ENCODE measurements at regions not wholly inside any gene's neighbourhood (a gene's known extent, or its start where the extent isn't known, plus 50 kb on each side); places are given as distances from the start of the nearest gene placed in this dataset.
"Not testable (repeated sequence)": the region's sequence is repeated elsewhere in the genome, so short reads cannot be mapped to it uniquely, and the experiment has no call there.

DNA sequence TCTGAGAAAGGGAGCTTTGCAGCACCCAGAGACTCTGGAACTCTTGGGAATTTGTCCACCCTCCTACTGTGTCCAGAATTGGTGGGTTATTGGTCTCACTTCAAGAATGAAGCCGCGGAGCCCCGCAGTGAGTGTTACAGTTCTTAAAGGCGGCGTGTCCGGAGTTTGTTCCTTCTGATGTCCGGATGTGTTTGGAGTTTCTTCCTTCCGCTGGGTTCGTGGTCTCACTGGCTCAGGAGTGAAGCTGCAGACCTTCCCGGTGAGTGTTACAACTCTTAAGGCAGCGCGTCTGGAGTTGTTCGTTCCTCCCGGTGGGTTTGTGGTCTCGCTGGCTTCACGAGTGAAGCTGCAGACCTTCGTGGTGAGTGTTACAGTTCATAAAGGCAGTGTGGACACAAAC lies 824.7 kb downstream of the LRRTM4 start:
- not testable (repeated sequence) for DNase-seq (ENCODE audit: low read depth)

DNA sequence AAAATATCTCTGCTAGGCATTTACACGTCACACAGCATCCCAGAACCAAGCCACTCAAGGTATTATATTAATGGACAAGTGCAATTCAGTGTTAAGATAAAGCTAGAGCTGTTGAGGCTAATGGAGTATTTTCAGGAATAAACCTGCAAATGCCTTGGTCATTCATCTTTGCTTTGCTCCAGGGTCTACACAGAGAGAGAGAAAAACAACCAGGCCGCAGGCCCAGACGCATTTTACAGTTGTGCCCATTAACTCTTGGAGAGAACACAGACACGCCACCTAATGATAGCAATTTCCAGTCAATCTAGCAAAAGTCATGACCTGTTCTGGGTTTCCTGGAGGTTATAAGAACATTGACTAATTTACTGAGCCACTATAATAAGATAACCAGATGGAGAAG lies 829.3 kb downstream of the LRRTM4 start:
- no peak for DNase-seq (ENCODE audit: low read depth)

DNA sequence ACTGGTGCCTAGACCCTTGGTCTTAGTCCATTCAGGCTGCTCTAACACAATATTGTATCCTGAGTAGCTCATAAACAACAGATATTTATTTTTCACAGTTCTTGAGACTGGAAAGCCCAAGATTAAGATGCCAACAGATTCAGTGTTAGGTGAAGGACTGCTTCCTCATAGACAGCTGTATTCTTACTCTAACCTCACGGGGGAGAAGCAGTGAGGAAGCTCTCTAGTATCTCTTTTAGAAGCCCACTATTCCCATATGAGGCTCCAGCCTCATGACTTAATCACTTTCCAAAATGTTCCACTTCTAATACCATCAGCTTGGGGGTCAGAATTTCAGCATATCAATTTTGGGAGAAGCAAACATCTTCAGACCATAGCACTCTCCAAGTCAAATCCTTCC lies 833.4 kb downstream of the LRRTM4 start:
- DNase-seq (ENCODE audit: low read depth): no peak

DNA sequence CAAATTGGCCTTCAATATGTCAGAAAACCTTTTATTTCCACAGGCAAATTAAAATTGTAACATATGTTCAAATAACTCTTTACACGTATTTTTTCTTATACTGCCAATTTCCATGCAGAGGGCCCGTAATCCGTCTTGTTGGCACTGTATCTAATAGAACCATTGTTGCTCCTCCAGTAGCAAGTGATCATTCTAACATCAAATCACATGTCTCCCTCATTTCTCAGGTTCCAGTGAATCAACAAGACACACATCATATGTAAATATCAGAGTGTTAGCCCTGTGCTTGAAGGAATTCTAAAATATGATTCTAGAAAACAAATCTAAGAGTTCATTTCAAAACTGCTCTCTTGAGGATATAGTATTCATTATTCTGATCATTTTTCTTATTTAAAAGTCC lies 834.3 kb downstream of the LRRTM4 start:
- DNase-seq (ENCODE audit: low read depth): no peak

DNA sequence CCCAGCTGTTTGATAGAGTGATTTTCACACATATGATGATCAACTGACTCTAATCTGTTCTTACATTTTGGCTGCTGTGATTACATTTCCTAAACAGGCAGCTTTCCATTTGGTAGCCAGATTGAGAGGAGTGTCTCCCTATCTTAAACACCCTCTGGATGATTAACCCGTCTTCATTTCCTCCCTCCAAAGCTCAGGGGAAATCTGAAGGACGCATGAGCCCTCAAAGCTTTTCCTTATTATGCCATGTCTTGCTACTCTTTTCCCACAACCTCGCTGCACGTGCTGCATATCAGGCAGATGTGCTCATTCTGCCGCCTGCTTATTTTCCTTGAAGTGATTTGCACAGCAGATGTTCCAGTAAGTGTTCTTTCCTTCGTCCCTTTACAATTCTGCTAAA lies 837.4 kb downstream of the LRRTM4 start:
- no peak for DNase-seq (ENCODE audit: low read depth)

DNA sequence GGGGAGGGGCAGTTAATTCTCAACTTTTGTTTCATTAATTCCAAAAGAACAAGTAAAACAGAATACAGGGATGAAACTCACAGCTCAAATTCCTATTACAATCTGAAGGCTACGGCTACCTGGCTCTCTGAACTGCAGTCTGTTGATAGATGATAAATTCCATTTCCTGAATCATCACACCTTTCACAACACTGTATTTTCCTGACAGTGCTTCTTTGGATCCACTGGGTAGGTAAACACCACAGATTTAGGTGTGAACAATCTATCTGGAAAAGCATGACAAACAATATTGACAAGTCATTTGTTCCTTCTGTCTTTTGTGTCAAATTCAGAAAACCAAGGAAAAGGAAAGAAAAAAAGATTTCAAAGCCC lies 843.2 kb downstream of the LRRTM4 start:
- DNase-seq (ENCODE audit: low read depth): no peak

DNA sequence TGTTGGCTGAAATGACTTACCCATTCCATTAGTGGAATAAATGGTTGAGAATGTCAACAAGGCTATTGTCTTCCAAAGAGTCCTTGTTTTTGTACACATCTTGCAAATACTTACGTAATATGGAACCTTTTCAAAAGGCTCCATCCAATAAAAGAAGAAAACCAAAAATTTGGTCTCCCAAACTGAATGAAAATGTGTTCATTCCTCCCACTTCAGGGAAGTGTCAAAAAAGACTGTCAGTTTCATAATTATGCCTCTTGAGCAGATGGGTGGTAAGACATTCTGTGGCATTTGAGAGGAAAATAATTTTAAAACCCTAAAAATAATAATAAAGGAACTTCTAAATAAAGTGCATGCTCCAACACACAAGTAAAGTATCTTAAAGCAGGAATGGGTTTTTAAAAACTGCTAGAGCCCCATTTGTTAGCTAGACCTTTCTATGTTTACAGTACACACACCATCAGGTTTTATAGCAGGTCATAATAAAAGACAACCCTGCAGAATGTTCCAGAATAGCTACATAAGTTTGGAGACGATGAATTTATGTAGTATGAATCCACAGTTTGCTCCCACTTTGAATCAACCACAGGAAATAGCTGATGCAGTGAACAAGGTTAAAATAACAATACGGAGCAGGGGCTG lies 843.7 kb downstream of the LRRTM4 start:
- DNase-seq (ENCODE audit: low read depth): no peak

DNA sequence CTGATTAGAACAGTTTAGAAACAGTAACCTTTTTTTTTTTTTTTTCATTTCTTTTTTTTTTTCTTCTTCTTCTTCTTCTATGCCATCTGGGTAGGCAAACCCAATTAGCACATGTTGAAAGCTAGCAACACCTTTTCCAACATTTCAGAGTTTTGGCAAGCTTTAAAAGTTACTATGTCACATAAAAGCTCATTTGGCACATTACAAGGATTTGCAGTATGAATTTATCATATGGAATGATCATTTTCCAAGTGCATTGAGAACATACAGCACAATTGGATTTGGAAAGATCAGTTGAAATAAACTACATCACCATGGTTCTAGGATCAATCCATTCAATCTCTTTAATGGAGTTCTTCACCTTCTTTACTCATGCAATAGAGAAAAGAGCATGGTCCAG lies 847.0 kb downstream of the LRRTM4 start:
- DNase-seq (ENCODE audit: low read depth): no peak

DNA sequence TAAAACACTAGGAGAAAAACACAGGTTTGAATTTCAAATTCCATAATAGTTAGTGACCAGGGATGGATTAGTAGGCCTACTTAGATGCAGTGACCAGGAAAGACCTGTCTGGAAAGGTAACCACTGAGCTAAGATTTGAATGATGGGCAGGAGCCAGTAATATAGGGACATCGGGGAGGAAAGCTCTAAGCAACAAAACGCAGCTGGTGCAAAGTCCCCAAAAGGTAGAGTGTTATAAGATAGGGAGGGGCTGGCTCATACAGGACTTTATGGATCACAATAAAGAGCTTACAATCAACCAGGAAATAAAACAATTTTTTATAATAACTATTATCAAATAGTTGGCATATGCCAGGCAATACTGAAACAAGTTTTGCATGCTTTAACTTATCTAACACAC lies 849.4 kb downstream of the LRRTM4 start:
- no peak for DNase-seq (ENCODE audit: low read depth)

DNA sequence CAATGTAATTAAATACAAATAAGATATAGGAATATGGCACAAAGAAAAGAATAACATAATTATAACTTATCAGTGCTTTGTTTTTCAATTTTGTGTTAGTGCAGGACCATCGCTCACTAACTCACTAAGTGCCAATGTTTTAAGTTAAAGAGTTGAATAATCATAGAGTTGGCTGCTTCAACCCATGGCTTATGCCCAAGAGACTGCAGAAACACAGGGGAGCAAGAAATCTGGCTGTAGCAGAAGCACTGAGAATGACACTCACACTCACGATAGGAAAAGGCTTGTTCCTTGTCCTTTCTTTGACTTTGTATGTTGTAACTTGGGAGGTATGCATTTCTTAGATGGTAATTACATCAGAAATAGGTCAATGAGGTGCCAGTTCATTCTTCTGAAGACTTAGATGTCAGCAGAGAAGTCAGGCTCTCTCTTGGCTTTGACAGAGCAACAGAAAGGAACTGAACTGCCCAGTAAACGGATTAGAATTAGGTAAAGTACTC lies 852.2 kb downstream of the LRRTM4 start:
- no peak for DNase-seq (ENCODE audit: low read depth)

DNA sequence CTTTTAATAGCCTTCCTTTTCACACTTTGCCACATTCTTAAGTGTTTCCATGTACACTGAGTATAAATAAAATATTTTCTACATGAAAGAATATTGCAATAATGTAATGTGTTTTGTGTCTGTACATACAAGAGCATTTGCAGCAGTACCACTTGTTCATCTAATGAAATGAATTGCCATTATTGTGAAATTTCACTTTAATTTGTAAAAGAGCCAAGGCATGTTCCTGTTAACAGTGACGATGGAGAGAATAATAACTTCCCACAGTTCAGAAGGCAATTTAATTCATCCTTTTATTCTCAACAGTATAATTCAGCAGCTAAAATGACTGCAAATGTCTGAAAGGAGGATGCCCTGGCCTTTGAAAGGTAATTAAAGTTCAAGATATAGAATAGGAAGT lies 853.9 kb downstream of the LRRTM4 start:
- no peak for DNase-seq (ENCODE audit: low read depth)

DNA sequence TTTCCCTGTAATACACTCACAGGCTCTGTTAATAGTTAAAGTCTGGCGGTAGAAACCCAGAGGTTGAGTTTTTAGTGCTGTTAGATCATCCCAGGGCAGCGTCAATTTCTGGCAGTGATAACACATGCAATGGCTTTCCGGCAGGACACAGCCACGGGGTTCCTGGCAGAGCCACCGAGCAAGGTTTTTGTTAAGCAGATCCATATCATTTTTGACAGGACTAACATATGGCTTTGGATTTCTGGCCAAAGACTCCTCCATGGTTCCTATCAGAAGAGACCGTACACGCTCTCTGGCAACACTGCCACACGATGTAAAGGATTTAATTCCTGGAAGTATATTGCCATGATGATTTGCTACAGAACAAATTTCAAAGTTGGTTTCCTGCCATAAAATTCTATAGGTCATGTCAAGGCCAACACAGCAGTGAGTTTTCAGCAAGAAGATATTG lies 854.3 kb downstream of the LRRTM4 start:
- DNase-seq (ENCODE audit: low read depth): no peak

DNA sequence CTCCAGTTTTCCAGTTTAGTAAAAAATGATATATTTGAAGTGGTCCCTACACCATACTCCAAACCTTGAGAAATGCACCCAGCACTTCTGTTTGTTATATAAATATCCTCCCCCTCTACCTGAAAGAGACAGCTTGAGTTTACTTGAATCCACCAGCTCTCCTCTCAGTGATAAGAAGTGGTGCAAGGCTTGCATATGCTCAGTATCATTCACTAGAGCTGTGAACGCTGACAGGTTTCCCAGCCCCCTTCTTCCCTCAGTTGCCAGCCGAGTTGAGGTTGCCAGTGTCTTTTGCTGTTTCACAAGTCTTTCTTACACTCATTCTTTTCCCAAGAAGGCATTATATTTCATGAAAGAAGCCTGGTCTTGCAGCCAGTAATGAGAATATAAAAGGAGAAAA lies 880.0 kb downstream of the LRRTM4 start:
- no peak for DNase-seq (ENCODE audit: low read depth)

DNA sequence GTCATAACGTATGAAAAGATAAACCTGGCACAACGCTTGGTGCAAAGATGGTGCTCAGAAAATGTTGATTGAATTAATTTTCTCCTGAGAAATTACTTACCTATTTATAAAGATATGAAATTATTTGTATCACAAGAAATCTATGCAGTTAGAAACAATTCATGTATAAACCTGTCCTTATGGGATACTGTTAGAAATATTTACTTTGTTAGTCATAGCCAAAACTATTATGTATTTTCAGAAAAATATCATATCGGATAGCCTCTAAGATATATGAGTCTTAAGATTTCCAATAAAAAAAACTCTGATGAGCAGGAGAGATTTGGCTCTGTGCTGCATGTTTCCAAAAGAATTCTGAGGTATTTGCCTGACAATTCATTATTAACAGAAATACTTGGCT lies 880.7 kb downstream of the LRRTM4 start:
- DNase-seq (ENCODE audit: low read depth): no peak

DNA sequence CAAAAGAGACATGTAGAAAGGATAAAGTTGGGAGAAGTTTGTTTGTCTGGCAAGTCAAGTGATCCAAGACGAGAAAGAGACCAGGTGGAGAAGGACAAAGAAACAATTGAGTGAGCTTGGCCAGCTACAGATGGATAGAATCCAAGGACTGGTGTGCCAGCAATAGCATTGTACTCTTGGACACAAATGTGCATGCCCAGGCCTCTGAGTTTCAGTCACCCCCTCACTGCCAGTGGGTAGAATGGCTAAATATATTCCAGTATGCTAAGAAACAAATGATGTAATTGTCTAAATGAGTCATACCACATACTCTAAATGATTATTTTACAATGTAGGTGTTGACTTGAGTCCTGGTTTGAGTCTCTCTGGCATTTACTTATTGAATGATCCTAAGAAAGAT lies 881.3 kb downstream of the LRRTM4 start:
- no peak for DNase-seq (ENCODE audit: low read depth)

DNA sequence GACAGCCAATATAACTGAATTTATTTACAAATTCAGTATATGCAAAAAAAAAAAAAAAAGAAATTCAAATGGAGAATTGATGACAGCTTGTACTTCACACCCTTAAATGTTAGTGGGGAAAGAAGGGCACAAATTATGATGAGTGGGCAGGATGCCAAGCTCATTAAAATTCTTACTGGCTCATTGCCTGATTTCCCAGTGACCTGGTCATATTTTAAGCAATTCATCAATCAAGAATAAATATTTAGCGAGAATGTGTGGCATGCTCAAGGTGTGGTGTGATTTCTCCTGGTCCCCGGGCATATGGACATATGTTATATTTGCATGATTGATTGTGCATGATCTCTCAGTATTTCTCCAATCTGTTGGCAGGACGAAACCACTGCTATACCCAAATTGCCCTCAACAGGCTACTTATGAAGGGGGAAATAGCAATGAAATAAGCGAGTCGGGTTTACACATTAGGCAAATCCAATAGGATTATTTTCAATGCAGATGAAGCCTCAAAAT lies 883.0 kb downstream of the LRRTM4 start:
- DNase-seq (ENCODE audit: low read depth): no peak

DNA sequence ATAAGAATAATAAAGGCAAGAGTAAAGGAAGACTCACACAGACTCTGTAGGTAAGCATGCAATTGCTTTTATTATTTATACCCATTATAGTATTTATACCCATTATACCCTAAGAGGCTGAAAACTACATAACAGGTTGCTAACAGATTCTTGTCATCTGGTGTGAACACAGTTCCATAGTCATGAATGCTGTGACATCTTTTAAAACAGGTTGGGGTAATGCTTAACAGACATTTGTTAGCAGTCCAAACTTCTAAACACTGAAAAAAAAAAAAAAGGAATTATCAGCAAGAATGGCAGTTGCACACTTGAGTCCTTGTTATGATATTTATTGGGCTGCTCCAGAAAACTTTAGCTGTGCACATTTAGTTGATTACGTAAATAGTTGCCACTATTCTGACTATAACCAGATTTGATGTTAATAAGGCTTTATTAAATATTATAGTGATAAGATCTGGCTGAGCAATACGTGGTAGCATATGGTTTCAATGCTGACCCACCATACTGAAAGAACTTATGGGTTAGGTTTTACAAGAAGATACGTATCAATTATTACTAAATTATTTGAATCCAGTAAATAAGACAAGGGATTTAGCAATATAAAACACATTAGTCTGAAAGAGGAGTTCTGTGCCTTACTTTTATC lies 888.8 kb downstream of the LRRTM4 start:
- DNase-seq (ENCODE audit: low read depth): no peak

DNA sequence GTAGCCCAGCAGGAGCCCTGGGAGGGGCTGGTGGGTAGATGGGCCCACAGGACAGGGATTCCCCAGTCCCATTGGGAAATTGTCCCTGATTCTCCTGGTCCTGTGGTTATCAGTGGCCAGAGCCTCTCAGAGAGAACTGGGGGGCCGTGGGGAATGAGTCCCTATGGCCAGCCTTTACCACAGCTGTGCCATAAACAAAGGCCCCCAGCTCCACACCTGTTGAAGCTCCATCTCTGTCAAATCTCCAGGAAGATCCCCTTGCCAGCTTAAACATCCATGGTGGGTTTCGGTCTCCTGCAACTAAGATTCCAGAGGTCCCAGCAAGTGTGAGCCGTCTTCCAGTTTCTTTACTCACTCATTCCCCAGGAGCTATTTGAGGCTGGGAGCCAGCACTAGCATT lies 897.1 kb downstream of the LRRTM4 start:
- no peak for DNase-seq (ENCODE audit: low read depth)

DNA sequence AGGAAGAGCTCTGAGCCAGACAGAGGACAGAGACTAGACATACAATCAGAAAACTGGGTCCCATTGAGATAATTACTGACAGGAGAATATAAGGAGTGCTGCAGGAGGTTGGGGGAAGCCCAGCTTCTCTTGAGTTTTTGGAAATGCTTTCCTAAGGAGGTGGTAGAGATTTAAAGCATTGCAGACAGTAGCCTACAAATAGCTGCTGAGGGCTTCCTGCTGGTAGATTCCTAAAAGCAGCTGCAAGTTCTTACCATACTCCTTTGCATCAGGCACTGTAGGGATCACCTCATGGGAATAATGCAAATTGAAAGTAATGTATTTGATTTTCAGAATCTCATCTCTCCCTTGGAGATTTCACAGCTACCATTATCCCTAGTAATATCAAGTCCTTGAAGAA lies 902.6 kb upstream of the GCFC2 start:
- no peak for DNase-seq (ENCODE audit: low read depth)

DNA sequence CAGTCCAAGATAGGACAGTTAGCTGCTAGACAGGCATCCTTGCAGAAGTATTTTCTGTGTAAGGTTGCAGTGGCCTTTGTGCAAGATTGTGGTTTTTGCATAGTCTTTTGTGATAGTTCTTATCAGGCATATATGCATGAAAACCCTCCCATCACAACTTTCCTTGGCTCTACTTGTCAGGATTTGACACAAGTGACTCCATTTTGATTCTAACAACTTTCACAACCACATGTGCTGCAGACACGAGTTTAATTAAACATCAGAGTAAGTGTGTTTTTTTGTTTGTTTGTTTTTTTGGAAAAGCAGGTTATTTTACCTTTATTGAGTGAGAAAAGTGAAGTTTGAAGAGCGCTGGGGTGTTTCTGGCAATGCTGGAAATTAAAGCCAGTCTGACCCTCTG lies 902.0 kb upstream of the GCFC2 start:
- no peak for DNase-seq (ENCODE audit: low read depth)

DNA sequence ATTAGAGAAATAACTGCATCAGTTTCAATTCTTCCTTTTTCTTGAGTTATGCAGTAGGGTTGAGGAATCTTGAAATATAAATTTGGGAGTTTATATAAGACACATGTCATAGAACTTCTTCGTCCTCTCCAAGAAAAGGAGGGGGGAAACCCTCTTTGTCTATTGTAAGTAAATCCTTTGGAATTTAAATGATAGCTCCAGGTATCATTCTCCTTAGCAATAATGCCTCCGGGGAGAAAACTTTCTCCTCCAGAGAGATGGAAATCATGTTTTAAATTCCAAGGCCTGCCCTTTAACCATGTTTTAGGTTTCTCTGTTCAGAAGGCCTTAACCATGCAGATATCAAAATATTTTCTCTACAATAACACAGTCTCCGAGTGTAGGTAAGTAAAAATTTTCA lies 899.7 kb upstream of the GCFC2 start:
- DNase-seq (ENCODE audit: low read depth): no peak

DNA sequence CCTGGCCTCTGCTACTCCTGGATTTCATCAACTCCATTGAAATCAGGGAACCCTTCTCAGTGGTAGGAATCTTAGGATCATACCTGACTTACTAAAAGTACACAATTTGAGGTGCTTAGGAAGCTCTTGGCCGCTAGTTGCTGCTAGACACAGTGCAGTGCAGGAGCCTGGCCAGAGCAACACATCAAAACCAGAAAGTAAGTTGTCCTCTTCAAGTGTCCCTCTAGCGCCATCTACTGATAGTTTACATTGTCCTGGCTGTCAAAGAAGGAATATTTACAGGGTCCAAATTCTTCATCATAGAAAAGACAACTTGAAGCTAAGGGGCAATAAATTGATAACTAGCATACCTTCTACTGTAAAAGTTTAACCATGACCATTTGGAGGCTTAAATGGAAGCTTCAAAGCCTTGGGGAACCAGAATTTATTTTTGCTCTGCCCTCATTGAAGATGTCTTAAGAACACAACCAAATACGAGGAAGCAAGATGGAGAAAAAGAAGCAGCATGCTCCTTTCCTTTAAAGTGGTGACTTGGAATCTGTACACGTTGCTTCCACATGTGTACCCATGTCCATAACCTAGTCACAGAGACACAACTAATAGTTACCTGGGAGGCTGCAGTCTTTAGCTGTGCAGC lies 889.1 kb upstream of the GCFC2 start:
- DNase-seq (ENCODE audit: low read depth): no peak

DNA sequence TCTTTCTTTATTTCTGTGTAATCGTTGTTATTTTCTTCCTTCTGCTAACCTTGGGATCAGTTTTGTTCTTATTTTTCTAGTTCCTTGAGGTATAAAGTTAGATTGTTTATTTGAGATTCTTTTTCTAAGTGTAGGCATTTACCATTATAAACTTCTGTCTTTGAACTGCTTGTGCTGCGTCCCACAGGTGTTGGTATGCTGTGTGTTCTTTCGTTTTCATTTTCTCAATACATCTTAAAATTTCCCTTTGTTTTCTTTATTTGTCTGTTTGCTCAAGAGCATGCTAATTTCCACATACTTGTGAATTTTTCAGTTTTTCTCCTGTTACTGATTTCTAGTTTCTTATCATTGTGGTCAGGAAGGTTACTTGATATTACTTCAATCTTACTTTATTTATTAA lies 873.8 kb upstream of the GCFC2 start:
- no peak for DNase-seq (ENCODE audit: low read depth)

Data from stimulated activated CD8-positive, alpha-beta memory T cell treated with anti-CD3 and anti-CD28 coated beads, Interleukin-7, amount 100 ng/mL, for 24 hours (primary cell).